ENCODE measurements at regions not wholly inside any gene's neighbourhood (a gene's known extent, or its start where the extent isn't known, plus 50 kb on each side); places are given as distances from the start of the nearest gene placed in this dataset.

- TF ChIP-seq POLR2AphosphoS5 (IDR thresholded peaks at IDR 0.05; ENCODE audit: low read depth, low read length) = no peak
- no peak for TF ChIP-seq POLR2A (IDR thresholded peaks at IDR 0.05; ENCODE audit: low read depth, low read length)
- no peak for TF ChIP-seq TAF1 (IDR thresholded peaks at IDR 0.05; ENCODE audit: low read depth, low read length)
- no peak for TF ChIP-seq PAX5 (IDR thresholded peaks at IDR 0.05; ENCODE audit: insufficient read depth, low read length, severe bottlenecking)
- no peak for TF ChIP-seq SPI1 (IDR thresholded peaks at IDR 0.05; ENCODE audit: low read depth, low read length)
Measured at GRCh38 chr17:5877366-5877765, 192.8 kb upstream of the WSCD1 start.
